Choroid plexus epithelial cell (primary cell): ENCODE measurements at regions not wholly inside any gene's neighbourhood (a gene's known extent, or its start where the extent isn't known, plus 50 kb on each side); places are given as distances from the start of the nearest gene placed in this dataset.
"Not testable (repeated sequence)": the region's sequence is repeated elsewhere in the genome, so short reads cannot be mapped to it uniquely, and the experiment has no call there.

Experiments
- DNase-seq: peaks from one replicate; pipeline ENCODE4 v3.0.0-alpha.2; 2010; ENCODE audit warnings: low read depth
- H3K4me3 ChIP-seq: 2 replicates; pipeline ENCODE4 v1.5.1; 2011; ENCODE audit warnings: low read depth, mild to moderate bottlenecking, control low read depth, low read length, moderate library complexity
- CTCF ChIP-seq: conservative IDR thresholded peaks from 2 replicates; pipeline ENCODE4 v1.5.1; 2011; ENCODE audit warnings: low read depth, mild to moderate bottlenecking, control low read depth, inconsistent platforms, low read length, moderate library complexity

DNA sequence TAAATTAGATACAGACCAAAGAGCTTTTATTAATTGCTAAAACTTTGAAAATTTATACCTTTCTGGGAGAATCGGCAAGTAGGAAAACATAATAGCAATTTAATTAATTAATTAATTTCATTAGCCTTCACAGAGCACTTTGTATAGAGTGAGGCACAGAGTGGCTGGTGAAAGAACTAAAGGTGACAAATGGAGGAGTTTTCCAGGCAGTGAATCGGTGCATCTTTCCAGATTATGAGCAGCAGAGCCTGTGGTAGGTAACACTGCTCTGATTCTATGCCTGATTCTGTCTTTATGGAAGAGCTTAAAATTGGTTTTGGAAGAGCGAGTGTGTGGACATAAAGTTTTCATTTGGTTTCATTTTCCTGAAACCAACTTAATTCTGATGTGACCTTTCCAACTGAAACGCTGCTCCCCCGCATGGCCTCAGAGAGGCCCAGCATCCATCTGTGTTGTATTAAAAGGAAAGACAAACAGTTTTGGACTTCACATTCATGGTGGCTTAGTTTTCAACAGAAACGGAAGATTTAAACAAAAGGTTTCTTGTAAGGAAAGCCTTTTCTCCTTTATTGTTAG, 188.9 kb upstream of the RPS23 start:
- peak; percentile 75 for DNase-seq
- H3K4me3 ChIP-seq, result peak overlapping the region; percentile 15
- TF ChIP-seq CTCF, result peak; percentile 66

DNA sequence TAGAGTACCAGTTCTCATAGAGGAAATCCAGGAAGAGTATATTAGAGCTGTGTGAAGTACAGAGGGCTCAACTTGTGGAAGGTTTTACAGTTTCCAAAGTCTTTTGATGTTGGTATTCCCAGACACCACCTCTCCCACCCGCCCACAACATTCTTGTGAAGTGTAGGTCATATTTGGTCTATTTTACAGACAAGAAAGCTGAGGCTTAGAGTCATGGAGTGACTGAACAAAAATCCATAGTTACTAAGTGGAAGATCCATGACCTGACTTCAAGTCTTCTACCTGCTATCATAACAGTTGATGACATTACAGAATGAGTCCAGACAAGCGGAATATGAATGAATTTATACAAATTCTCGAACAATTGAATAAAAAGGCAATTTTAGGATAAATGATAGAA, 187.1 kb upstream of the RPS23 start:
- DNase-seq, result peak; percentile 8
- no peak for TF ChIP-seq CTCF
- no peak overlapping the region for H3K4me3 ChIP-seq

DNA sequence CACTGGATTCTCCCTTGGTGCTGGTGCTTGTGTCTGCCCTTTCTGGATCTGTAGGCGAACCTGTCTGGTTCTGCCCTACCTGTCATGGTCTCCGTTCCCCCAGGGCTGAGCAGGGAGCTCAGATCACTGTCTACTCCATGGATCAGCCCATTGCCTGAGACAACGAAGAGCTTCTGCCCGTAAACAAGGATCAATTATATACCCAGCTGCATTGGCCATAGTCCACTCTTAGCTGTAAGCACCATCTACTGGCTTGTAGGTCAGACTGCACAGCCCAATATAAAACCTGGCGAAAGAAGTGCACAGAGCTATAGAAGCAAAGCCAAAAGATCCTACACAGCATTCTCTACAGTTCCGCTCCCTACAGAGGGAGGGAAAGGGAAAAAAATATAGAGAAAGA, 181.5 kb upstream of the RPS23 start:
- no peak for DNase-seq
- TF ChIP-seq CTCF, result no peak
- H3K4me3 ChIP-seq, result no peak overlapping the region

- H3K4me3 ChIP-seq, DNase-seq: not testable (repeated sequence)
Observed at GRCh38 chr5:82455317-82455716, 177.2 kb upstream of the RPS23 start.

- no peak overlapping the region for H3K4me3 ChIP-seq
- no peak for DNase-seq
- TF ChIP-seq CTCF, result no peak
Observed at GRCh38 chr5:82448374-82448773, 170.2 kb upstream of the RPS23 start.

- H3K4me3 ChIP-seq, result no peak overlapping the region
- TF ChIP-seq CTCF, result no peak
- DNase-seq, result no peak
Observed at GRCh38 chr5:82447913-82448312, 169.8 kb upstream of the RPS23 start.

DNA sequence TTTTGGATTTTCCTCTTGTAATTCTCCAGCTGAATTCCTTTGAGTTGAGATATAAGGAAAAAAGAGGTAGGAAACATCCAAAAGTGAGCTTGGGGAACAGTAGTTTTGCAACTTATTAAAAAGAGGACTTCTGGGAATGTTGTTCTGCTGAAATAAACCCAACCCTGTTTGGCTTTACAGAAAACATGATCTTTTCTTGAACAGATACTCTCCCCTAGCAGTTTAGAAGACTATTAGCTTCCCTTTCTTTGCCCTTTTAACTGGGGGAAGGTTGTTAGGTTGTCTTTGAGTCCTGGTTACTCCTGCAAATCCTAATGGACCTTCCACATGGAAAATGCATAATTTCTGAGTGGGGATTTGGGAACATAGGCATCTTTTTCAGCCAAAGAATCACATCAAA, 168.7 kb upstream of the RPS23 start:
- H3K4me3 ChIP-seq, result no peak overlapping the region
- TF ChIP-seq CTCF, result no peak
- no peak for DNase-seq
